ENCODE measurements at regions not wholly inside any gene's neighbourhood (a gene's known extent, or its start where the extent isn't known, plus 50 kb on each side); places are given as distances from the start of the nearest gene placed in this dataset.

DNA sequence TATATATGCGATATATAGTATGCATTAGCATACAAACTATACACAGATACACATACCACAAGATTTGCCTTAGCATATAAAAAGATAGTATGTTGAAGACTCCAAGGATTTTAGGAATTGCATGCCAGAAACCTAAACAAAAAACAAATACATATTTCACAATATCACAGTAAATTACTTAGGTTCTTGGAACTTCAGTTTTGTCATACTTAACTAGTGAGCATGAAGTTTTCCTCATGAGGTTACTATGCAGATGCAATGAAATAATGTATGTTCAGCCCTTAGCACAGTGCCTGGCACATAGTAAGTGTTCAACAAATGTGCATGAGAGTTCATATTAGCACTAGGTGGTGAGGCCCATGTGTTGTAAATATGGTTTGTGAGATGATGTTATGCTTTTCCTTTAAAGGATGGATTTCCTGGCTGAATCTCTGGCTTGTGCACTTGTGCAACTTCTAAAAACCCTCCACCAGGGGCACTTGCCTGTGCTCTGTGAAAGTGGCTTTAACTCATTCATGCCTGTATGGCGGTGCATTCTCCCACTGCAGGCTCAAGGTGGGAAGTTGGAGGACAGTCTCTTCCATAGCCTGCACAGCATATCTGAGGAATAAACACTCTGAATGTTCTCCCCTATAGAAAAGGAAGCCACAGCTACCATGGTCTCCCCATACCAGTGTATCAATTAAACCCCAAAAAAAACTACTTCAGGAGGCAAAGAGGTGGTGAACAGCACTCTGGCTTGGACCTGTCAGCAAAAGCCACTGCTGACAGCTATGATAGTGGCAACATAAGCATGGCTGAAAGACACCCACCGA is 624.1 kb upstream of the CDH4 start:
- Histone ChIP-seq H3K36me3 (ENCODE audit: insufficient read depth, low read length) (no peaks in the 10 kb centered on the region), H3K4me1 (ENCODE audit: insufficient read depth, low read length, poor library complexity, severe bottlenecking) (no peaks in the 10 kb centered on the region), H3K9me2 (ENCODE audit: insufficient read depth, low read length) (no peaks in the 10 kb centered on the region), H4K20me1 (ENCODE audit: insufficient read depth, low read length) (no peaks in the 10 kb centered on the region), H3K9me3 (ENCODE audit: low read length) (no peaks in the 10 kb centered on the region), H3K79me2 (ENCODE audit: insufficient read depth, low read depth, low read length) (no peaks in the 10 kb centered on the region), H3K4me2 (ENCODE audit: low read length) (no peak overlapping the region), H3K4me3 (ENCODE audit: low read depth, low read length, poor library complexity, severe bottlenecking) (no peak overlapping the region), H2AFZ (ENCODE audit: low read length) (no peak overlapping the region), H3K27ac (ENCODE audit: low read depth, low read length, poor library complexity, severe bottlenecking) (no peak overlapping the region)
- POLR2A ChIA-PET: no interaction called here
- DNase-seq (ENCODE audit: low spot score): no peak
- intact Hi-C loops (cut with micrococcal nuclease; ENCODE audit: unreplicated experiment): no loop called here
- no peak for TF ChIP-seq EZH2phosphoT487 (IDR thresholded peaks at IDR 0.05; ENCODE audit: borderline replicate concordance, low read depth, low read length)
- TF ChIP-seq, protein P1, sequence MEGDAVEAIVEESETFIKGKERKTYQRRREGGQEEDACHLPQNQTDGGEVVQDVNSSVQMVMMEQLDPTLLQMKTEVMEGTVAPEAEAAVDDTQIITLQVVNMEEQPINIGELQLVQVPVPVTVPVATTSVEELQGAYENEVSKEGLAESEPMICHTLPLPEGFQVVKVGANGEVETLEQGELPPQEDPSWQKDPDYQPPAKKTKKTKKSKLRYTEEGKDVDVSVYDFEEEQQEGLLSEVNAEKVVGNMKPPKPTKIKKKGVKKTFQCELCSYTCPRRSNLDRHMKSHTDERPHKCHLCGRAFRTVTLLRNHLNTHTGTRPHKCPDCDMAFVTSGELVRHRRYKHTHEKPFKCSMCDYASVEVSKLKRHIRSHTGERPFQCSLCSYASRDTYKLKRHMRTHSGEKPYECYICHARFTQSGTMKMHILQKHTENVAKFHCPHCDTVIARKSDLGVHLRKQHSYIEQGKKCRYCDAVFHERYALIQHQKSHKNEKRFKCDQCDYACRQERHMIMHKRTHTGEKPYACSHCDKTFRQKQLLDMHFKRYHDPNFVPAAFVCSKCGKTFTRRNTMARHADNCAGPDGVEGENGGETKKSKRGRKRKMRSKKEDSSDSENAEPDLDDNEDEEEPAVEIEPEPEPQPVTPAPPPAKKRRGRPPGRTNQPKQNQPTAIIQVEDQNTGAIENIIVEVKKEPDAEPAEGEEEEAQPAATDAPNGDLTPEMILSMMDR (conservative IDR thresholded peaks at IDR 0.05; ENCODE audit: low read length): 0 out of 2 replicates have a peak, but pooled peaks have one; percentile 26
- BruUV-seq (replicated peaks): no TSS peak
- CTCF ChIA-PET (ENCODE audit: unreplicated experiment): no interaction called here

DNA sequence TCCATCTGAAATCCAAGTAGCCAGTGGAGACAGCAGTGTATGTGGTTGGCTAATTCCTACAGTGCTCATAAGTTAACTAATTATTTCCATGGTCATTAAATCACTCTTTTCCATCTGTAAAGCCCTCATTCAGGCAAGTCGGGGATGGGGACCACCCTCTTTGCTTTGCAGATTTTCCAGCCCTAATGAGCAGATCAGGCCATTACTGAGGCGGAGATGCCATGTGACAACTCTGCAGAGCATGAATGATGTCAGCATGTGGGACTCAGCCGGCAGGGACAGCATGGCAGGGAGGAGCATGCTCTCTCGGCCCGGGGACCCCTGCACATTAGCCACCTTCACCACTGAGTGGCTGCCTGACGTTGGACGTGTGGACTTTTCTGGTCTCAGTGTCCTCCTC is 623.3 kb upstream of the CDH4 start:
- H3K27ac ChIP-seq (ENCODE audit: low read depth, low read length, poor library complexity, severe bottlenecking): no peak overlapping the region
- no peak overlapping the region for H2AFZ ChIP-seq (ENCODE audit: low read length)
- TF ChIP-seq, protein P1 (conservative IDR thresholded peaks at IDR 0.05; ENCODE audit: low read length): no peak
- no peak for DNase-seq (ENCODE audit: low spot score)
- ChIA-PET CTCF (ENCODE audit: unreplicated experiment) (no interaction called here), POLR2A (no interaction called here)
- H4K20me1 ChIP-seq (ENCODE audit: insufficient read depth, low read length): no peaks in the 10 kb centered on the region
- H3K36me3 ChIP-seq (ENCODE audit: insufficient read depth, low read length): no peaks in the 10 kb centered on the region
- intact Hi-C loops (cut with micrococcal nuclease; ENCODE audit: unreplicated experiment): no loop called here
- no peak overlapping the region for H3K4me3 ChIP-seq (ENCODE audit: low read depth, low read length, poor library complexity, severe bottlenecking)
- no peaks in the 10 kb centered on the region for H3K9me3 ChIP-seq (ENCODE audit: low read length)
- H3K4me2 ChIP-seq (ENCODE audit: low read length): no peak overlapping the region
- no peaks in the 10 kb centered on the region for H3K9me2 ChIP-seq (ENCODE audit: insufficient read depth, low read length)
- BruUV-seq (replicated peaks): no TSS peak
- no peaks in the 10 kb centered on the region for H3K79me2 ChIP-seq (ENCODE audit: insufficient read depth, low read depth, low read length)
- no peaks in the 10 kb centered on the region for H3K4me1 ChIP-seq (ENCODE audit: insufficient read depth, low read length, poor library complexity, severe bottlenecking)

DNA sequence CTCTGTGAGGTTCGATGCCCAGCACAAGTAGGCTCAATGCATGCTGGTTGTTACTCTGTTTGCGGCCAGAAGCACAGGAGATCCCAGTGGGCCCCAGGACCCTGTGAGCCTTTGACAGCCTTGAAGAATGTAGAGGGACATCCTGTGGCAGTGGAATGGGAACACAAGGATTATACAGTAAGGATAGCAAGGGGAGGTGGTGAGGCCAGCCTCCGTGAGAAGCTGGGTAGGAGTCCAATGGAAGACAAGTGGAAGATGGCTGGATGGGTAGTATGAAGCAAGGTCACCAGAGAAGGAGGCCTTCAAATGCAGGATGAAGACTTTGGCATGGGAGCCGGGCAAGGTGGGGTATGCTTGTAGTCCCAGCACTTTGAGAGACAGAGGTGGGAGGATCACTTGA is 622.9 kb upstream of the CDH4 start:
- Histone ChIP-seq H3K9me3 (ENCODE audit: low read length) (no peaks in the 10 kb centered on the region), H3K36me3 (ENCODE audit: insufficient read depth, low read length) (no peaks in the 10 kb centered on the region), H4K20me1 (ENCODE audit: insufficient read depth, low read length) (no peaks in the 10 kb centered on the region), H2AFZ (ENCODE audit: low read length) (no peak overlapping the region), H3K4me1 (ENCODE audit: insufficient read depth, low read length, poor library complexity, severe bottlenecking) (no peaks in the 10 kb centered on the region), H3K9me2 (ENCODE audit: insufficient read depth, low read length) (no peaks in the 10 kb centered on the region), H3K4me3 (ENCODE audit: low read depth, low read length, poor library complexity, severe bottlenecking) (no peak overlapping the region), H3K4me2 (ENCODE audit: low read length) (no peak overlapping the region), H3K27ac (ENCODE audit: low read depth, low read length, poor library complexity, severe bottlenecking) (no peak overlapping the region), H3K79me2 (ENCODE audit: insufficient read depth, low read depth, low read length) (no peaks in the 10 kb centered on the region)
- TF ChIP-seq EZH2phosphoT487 (IDR thresholded peaks at IDR 0.05; ENCODE audit: borderline replicate concordance, low read depth, low read length): no peak
- TF ChIP-seq, protein P1 (conservative IDR thresholded peaks at IDR 0.05; ENCODE audit: low read length): no peak
- no TSS peak for BruUV-seq (replicated peaks)
- POLR2A ChIA-PET: no interaction called here
- DNase-seq (ENCODE audit: low spot score): no peak
- intact Hi-C loops (cut with micrococcal nuclease; ENCODE audit: unreplicated experiment): no loop called here
- CTCF ChIA-PET (ENCODE audit: unreplicated experiment): no interaction called here

Measured in OCI-LY7 (cell line).